NT2/D1 (cell line): ENCODE measurements at regions not wholly inside any gene's neighbourhood (a gene's known extent, or its start where the extent isn't known, plus 50 kb on each side); places are given as distances from the start of the nearest gene placed in this dataset.

ENCODE experiments used
- DNase-seq: peaks from one replicate; pipeline ENCODE4 v3.0.0-alpha.2; 2011; ENCODE audit warnings: low read depth, low spot score
- H3K27me3 ChIP-seq: 2 replicates; pipeline ENCODE4 v1.6.0; 2011; ENCODE audit warnings: mild to moderate bottlenecking; ENCODE audit not compliant: insufficient read length, insufficient read depth
- H3K36me3 ChIP-seq: 2 replicates; pipeline ENCODE4 v1.6.1; 2011; ENCODE audit warnings: mild to moderate bottlenecking, low read length, mixed read lengths; ENCODE audit not compliant: insufficient read depth, insufficient read length
- H3K4me1 ChIP-seq: 2 replicates; pipeline ENCODE4 v1.5.1; 2011; ENCODE audit not compliant: insufficient read depth, insufficient read length
- H3K4me3 ChIP-seq: 2 replicates; pipeline ENCODE4 v1.5.1; 2011; ENCODE audit warnings: low read depth; ENCODE audit not compliant: insufficient read length
- H3K9ac ChIP-seq: 2 replicates; pipeline ENCODE4 v1.6.0; 2011; ENCODE audit warnings: low read depth; ENCODE audit not compliant: insufficient read length
- H3K9me3 ChIP-seq: 2 replicates; pipeline ENCODE4 v1.5.1; 2011; ENCODE audit warnings: mild to moderate bottlenecking, low read length; ENCODE audit not compliant: insufficient read depth
- SUZ12 ChIP-seq: IDR thresholded peaks from 2 replicates; pipeline ENCODE4 v1.6.1; 2011; ENCODE audit not compliant: insufficient read length, insufficient read depth; ENCODE audit errors: extremely low read depth
- YY1 ChIP-seq: IDR thresholded peaks from 2 replicates; pipeline ENCODE4 v1.6.1; 2011; ENCODE audit not compliant: insufficient read length, insufficient read depth
- ZNF274 ChIP-seq: IDR thresholded peaks from 2 replicates; pipeline ENCODE4 v1.6.1; 2011; ENCODE audit warnings: mild to moderate bottlenecking, low read depth, low read length

DNA sequence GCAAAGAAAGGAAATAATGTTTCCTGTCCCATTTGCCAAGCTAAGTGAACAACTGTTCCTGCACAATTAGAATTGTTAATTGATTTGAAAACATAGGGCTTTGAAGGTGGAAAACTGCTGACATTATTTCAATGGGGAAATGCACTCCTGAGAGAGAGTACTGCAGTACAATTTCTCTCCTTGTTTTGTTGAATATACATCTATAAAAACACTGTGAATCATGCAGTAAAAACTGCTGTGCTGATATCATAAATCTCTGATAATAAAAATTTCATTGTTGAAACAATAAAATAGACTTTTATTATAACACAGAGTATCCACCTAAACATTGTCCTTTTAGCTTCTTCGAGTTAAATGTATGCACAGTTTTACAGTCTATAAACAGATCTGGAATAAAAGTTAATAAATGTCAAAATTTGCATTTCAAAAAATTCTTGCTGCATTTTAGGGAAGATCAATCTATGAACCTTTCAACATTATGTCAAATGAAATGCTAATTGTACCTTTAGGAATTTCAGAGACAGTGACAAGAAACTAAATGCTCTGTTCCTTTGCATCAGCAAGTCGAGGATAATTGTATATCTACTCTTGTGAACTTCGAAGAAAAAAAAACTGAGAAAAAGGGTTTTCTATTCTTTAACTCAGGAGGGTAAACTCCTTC, 328.2 kb upstream of the DACH1 start:
- H3K4me1 ChIP-seq = no peaks in the 10 kb centered on the region
- no peak for TF ChIP-seq ZNF274
- no peak for TF ChIP-seq SUZ12
- TF ChIP-seq YY1 = no peak
- DNase-seq = no peak
- H3K9me3 ChIP-seq = no peaks in the 10 kb centered on the region
- H3K9ac ChIP-seq = no peak overlapping the region
- H3K36me3 ChIP-seq = no peaks in the 10 kb centered on the region
- no peak overlapping the region for H3K4me3 ChIP-seq
- H3K27me3 ChIP-seq = no peaks in the 10 kb centered on the region

GRCh38 chr13:72194523-72194922, 327.5 kb upstream of the DACH1 start:
- Histone ChIP-seq H3K36me3 (no peaks in the 10 kb centered on the region), H3K9ac (no peak overlapping the region), H3K9me3 (no peaks in the 10 kb centered on the region), H3K4me1 (no peaks in the 10 kb centered on the region), H3K4me3 (no peak overlapping the region), H3K27me3 (no peaks in the 10 kb centered on the region)
- TF ChIP-seq ZNF274 (no peak), SUZ12 (no peak), YY1 (no peak)
- DNase-seq = no peak

- Histone ChIP-seq H3K4me3 (no peak overlapping the region), H3K9me3 (no peaks in the 10 kb centered on the region), H3K36me3 (no peaks in the 10 kb centered on the region), H3K4me1 (no peaks in the 10 kb centered on the region), H3K27me3 (no peaks in the 10 kb centered on the region), H3K9ac (no peak overlapping the region)
- no peak for DNase-seq
- TF ChIP-seq ZNF274 (no peak), SUZ12 (no peak), YY1 (no peak)
These were observed 319.9 kb upstream of the DACH1 start for GRCh38 chr13:72186730-72187422.

DNA sequence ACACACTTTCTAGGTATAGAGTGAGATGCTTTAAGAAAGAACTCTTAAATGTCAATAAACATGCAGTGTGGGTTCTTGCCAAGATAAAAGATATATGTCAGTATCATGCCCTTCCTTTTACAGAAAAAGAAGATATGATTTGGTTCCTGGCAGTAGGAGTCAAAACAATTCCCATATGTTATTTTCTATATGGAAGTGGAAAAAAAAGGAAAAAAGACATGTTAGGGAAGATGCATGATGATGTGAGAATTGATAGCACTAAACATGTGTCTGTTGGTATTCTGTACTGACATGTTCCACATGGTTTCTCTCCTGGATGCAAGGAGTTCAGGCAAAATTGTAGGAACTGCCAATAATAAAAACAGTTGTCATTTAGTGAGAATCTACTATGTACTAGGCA, 318.8 kb upstream of the DACH1 start:
- Histone ChIP-seq H3K36me3 (no peaks in the 10 kb centered on the region), H3K4me3 (no peak overlapping the region), H3K9me3 (no peaks in the 10 kb centered on the region), H3K4me1 (no peaks in the 10 kb centered on the region), H3K9ac (no peak overlapping the region), H3K27me3 (no peaks in the 10 kb centered on the region)
- no peak for DNase-seq
- TF ChIP-seq SUZ12 = no peak
- no peak for TF ChIP-seq ZNF274
- no peak for TF ChIP-seq YY1

- H3K9ac ChIP-seq = no peak overlapping the region
- no peaks in the 10 kb centered on the region for H3K36me3 ChIP-seq
- DNase-seq = no peak
- TF ChIP-seq YY1 (no peak), SUZ12 (no peak), ZNF274 (no peak)
- no peaks in the 10 kb centered on the region for H3K4me1 ChIP-seq
- no peaks in the 10 kb centered on the region for H3K9me3 ChIP-seq
- no peaks in the 10 kb centered on the region for H3K27me3 ChIP-seq
- H3K4me3 ChIP-seq = no peak overlapping the region
These were observed 314.7 kb upstream of the DACH1 start for GRCh38 chr13:72181661-72182060.

DNA sequence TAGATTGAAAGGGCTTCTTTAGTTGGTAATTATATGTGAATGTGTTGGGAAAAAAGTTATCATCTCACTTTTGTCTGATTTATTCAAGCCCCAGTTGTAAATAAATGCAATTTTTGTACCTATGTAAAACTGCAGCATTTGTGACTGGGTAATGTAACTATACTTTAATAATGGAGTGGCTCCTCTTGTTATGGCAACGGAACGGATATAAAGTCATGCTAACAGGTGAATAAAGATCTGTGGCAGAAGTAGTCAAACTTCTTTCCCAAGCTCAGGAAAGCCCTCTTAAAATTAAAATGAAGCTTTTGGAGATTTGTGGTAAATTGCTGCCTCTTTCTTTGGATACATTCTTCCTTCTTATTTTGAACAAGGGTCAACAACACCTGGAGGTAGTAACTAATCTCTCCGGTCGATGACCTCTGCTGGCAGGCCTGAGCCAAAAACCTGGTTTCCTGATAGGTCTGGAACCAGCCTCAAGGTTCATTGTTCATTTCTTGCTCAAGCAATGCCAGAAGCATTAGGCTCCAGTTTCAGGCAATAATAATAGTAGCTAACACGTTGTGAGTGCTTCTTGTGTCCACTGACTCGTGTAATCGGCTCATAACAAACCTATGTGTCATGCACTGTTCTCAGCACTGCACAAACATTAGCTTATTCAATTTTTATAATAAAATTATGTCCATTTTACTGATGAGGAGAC, 313.4 kb upstream of the DACH1 start:
- TF ChIP-seq YY1 (no peak), ZNF274 (no peak), SUZ12 (no peak)
- Histone ChIP-seq H3K4me3 (no peak overlapping the region), H3K9me3 (no peaks in the 10 kb centered on the region), H3K36me3 (no peaks in the 10 kb centered on the region), H3K27me3 (no peaks in the 10 kb centered on the region), H3K9ac (no peak overlapping the region), H3K4me1 (no peaks in the 10 kb centered on the region)
- no peak for DNase-seq

DNA sequence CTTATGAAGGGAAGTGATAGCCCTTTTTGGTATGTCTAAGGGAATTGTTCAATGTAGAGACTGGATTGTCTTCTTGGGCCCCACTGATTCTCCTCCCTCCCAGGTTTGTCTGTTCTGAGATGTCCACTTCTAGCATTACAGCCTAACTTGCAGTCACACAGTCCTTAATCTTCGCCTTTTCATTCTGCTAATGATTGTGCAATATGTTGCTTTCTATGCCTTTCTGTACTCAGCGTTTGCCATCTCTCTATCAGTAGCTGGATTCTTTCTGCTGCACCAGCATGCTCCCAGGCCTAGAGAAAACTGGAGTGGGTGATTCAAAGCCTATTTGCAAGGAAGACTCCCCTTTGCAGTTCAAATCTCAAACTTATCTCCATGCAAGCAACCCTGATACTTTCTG, 307.5 kb upstream of the DACH1 start:
- Histone ChIP-seq H3K4me1 (no peaks in the 10 kb centered on the region), H3K4me3 (no peak overlapping the region), H3K27me3 (no peaks in the 10 kb centered on the region), H3K9ac (no peak overlapping the region), H3K36me3 (no peaks in the 10 kb centered on the region), H3K9me3 (no peaks in the 10 kb centered on the region)
- TF ChIP-seq ZNF274 (no peak), YY1 (no peak), SUZ12 (no peak)
- DNase-seq = no peak
